ENCODE measurements at regions not wholly inside any gene's neighbourhood (a gene's known extent, or its start where the extent isn't known, plus 50 kb on each side); places are given as distances from the start of the nearest gene placed in this dataset.

DNA sequence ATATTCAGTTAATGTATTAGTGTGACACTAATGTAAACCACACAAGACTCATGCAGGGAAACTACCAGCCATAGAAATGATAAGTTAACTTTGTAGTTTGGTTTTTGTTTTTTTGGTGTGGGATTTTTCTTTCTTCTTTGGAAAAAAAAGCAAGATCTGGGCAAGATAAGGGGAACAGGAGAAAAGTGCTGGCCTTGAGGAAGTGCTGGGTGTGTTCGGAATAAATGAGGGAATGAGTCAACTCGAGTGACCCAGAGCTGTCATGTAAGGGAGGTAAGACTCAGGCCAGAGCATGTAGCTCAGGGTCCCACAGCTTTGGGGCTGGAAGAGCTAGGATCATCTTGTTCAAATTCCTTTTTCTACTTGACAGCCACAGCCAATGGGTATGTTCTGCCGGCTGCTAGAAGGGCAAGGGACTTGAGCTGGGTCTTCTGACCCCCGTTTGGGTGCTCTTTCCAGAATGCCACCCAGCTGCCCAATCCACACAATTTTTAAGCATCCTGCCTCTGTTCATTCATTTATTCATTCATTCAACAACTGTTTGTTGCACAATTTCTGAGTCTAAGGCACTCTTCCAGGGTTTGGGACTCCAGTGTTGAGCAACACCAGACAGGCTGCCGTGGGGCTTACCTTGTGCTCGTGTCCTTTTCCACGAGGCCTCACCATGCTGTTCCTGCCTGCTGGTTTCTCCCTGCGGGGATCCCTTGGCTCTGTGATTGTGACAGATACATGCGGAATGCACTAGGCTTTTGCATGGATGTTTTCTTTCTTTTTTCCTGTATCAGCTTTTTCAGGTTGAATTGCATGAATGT lies 54.5 kb downstream of the CLDN34 start:
- TF ChIP-seq, protein P1, sequence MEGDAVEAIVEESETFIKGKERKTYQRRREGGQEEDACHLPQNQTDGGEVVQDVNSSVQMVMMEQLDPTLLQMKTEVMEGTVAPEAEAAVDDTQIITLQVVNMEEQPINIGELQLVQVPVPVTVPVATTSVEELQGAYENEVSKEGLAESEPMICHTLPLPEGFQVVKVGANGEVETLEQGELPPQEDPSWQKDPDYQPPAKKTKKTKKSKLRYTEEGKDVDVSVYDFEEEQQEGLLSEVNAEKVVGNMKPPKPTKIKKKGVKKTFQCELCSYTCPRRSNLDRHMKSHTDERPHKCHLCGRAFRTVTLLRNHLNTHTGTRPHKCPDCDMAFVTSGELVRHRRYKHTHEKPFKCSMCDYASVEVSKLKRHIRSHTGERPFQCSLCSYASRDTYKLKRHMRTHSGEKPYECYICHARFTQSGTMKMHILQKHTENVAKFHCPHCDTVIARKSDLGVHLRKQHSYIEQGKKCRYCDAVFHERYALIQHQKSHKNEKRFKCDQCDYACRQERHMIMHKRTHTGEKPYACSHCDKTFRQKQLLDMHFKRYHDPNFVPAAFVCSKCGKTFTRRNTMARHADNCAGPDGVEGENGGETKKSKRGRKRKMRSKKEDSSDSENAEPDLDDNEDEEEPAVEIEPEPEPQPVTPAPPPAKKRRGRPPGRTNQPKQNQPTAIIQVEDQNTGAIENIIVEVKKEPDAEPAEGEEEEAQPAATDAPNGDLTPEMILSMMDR (IDR thresholded peaks at IDR 0.05; ENCODE audit: insufficient read depth, low read depth, low read length): no peak
- CTCF ChIA-PET: interaction anchor here (0.7 to 1.0 kb wide), 2 partner anchors 12 to 97 kb away, joined by 3 to 4 read pairs; no protein-coding TSS in a partner anchor
- POLR2A ChIA-PET: no interaction called here
- no peaks in the 10 kb centered on the region for H3K27me3 ChIP-seq (ENCODE audit: control insufficient read depth, insufficient read depth, low read length)
- H3K36me3 ChIP-seq (ENCODE audit: control insufficient read depth, insufficient read depth, low read length): no peaks in the 10 kb centered on the region; the same call in 1 of the 2 replicates
- no peak overlapping the region for H3K4me3 ChIP-seq (ENCODE audit: low read depth, low read length)
- DNase-seq (ENCODE audit: low read depth): no peak

DNA sequence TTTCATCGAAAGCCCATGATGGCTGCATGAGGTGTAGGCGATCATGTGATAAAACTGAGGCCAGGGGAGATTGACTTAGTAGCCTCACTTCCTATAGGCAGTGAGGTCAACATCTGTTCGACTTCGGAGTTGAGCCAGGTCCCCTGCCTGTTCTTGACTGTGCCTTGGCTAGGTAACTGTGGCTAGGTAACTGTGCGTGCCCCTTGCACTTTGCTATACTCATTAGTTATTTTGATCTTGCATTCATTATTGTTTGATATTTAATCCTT lies 55.0 kb downstream of the CLDN34 start:
- Histone ChIP-seq H3K36me3 (ENCODE audit: control insufficient read depth, insufficient read depth, low read length) (peaks cover under 1% of the 10 kb centered on the region; the same call in 1 of the 2 replicates), H3K4me3 (ENCODE audit: low read depth, low read length) (no peak overlapping the region), H3K27me3 (ENCODE audit: control insufficient read depth, insufficient read depth, low read length) (no peaks in the 10 kb centered on the region)
- ChIA-PET POLR2A (no interaction called here), CTCF (interaction anchor here (0.7 to 1.0 kb wide), 2 partner anchors 11 to 96 kb away, joined by 3 to 4 read pairs; no protein-coding TSS in a partner anchor)
- TF ChIP-seq, protein P1 (IDR thresholded peaks at IDR 0.05; ENCODE audit: insufficient read depth, low read depth, low read length): no peak
- DNase-seq (ENCODE audit: low read depth): no peak

GRCh38 chrX:10022580-10023245 lies 55.6 kb downstream of the CLDN34 start:
- peaks cover 2% of the 10 kb centered on the region; the same call in 1 of the 2 replicates for H3K36me3 ChIP-seq (ENCODE audit: control insufficient read depth, insufficient read depth, low read length)
- CTCF ChIA-PET: interaction anchor here (1.0 kb wide), 1 partner anchor 96 kb away, joined by 3 read pairs; no protein-coding TSS in a partner anchor
- no peaks in the 10 kb centered on the region for H3K27me3 ChIP-seq (ENCODE audit: control insufficient read depth, insufficient read depth, low read length)
- DNase-seq (ENCODE audit: low read depth): no peak
- POLR2A ChIA-PET: no interaction called here
- no peak overlapping the region for H3K4me3 ChIP-seq (ENCODE audit: low read depth, low read length)
- TF ChIP-seq, protein P1 (IDR thresholded peaks at IDR 0.05; ENCODE audit: insufficient read depth, low read depth, low read length): no peak

- ChIA-PET POLR2A (no interaction called here), CTCF (no interaction called here)
- no peak overlapping the region for H3K4me3 ChIP-seq (ENCODE audit: low read depth, low read length)
- TF ChIP-seq, protein P1 (IDR thresholded peaks at IDR 0.05; ENCODE audit: insufficient read depth, low read depth, low read length): no peak
- peaks cover 2% of the 10 kb centered on the region; the same call in 1 of the 2 replicates for H3K36me3 ChIP-seq (ENCODE audit: control insufficient read depth, insufficient read depth, low read length)
- no peak for DNase-seq (ENCODE audit: low read depth)
- no peaks in the 10 kb centered on the region for H3K27me3 ChIP-seq (ENCODE audit: control insufficient read depth, insufficient read depth, low read length)
These were observed 56.7 kb downstream of the CLDN34 start for GRCh38 chrX:10023821-10024220.

DNA sequence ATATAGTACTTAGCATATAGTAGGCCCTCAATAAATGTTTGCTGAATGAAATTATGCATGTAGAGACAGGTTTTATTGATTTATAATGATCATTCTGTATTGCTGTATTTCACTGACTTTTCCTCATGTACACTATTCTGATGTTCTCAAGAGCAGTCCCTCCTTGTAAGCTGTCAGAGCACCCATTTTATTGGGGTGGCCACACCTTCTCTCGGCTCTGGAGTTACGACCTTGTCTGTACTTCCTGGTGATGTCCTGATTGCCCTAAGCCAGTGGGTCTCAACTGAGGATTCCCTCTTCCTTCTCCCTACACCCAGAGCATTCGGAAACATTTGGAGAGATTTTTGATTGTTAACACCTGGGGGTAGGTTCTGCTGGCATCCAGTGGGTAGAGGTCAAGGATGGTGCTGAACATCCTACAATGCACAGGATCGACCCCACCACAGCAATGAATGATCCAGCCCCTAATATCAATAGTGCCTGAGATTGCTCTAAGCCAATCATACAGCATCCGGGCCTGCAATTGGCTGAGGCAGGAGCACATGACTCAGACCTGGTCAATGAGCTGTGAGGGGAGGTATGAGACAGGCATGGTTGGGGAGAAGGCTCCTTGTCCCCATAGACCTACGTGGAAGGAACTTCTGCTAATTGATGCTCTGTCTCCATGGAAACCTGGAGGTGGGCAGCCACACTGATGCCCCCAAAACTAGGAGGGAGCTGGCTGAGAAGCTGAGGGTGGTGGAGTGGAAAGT lies 58.8 kb downstream of the CLDN34 start:
- Histone ChIP-seq H3K4me3 (ENCODE audit: low read depth, low read length) (no peak overlapping the region), H3K27me3 (ENCODE audit: control insufficient read depth, insufficient read depth, low read length) (no peaks in the 10 kb centered on the region), H3K36me3 (ENCODE audit: control insufficient read depth, insufficient read depth, low read length) (0 out of 2 replicates have a peak, but pooled peaks cover 2% of the 10 kb centered on the region)
- DNase-seq (ENCODE audit: low read depth): no peak
- TF ChIP-seq, protein P1 (IDR thresholded peaks at IDR 0.05; ENCODE audit: insufficient read depth, low read depth, low read length): no peak
- POLR2A ChIA-PET: no interaction called here
- CTCF ChIA-PET: no interaction called here

Measured in BJ (cell line).